SK-N-SH treated with all-trans-retinoic acid at 6 μM for 48 hours (cell line): ENCODE measurements at regions not wholly inside any gene's neighbourhood (a gene's known extent, or its start where the extent isn't known, plus 50 kb on each side); places are given as distances from the start of the nearest gene placed in this dataset.

ENCODE experiments used
- ARNTL ChIP-seq: fragments of 450-650 bp; formaldehyde crosslinking; IDR thresholded peaks from 2 replicates; pipeline ENCODE4 v1.5.0; 2020; ENCODE audit warnings: low read depth, mild to moderate bottlenecking, moderate library complexity, borderline replicate concordance
- GLIS3 ChIP-seq: fragments of 250-450 bp; sonication (Bioruptor Pico); IDR thresholded peaks from 2 replicates; pipeline ENCODE4 v1.5.0; 2020; ENCODE audit warnings: mild to moderate bottlenecking, moderate library complexity
- PATZ1 ChIP-seq: fragments of 250-450 bp; sonication (Bioruptor Pico); IDR thresholded peaks from 2 replicates; pipeline ENCODE4 v1.8.0; 2020; ENCODE audit warnings: mild to moderate bottlenecking, moderate library complexity, borderline replicate concordance
- TOX ChIP-seq: fragments of 250-450 bp; sonication (Bioruptor Pico); IDR thresholded peaks from 2 replicates; pipeline ENCODE4 v1.8.0; 2021; ENCODE audit warnings: mild to moderate bottlenecking, moderate library complexity, borderline replicate concordance
- ZNF8 ChIP-seq: fragments of 450-650 bp; formaldehyde crosslinking; IDR thresholded peaks from 2 replicates; pipeline ENCODE4 v1.5.0; 2020; ENCODE audit warnings: mild to moderate bottlenecking, moderate library complexity

- no peak for TF ChIP-seq TOX (CRISPR knock-in tag)
- TF ChIP-seq ARNTL (CRISPR knock-in tag) = no peak
- no peak for TF ChIP-seq ZNF8 (CRISPR knock-in tag)
- no peak for TF ChIP-seq GLIS3 (CRISPR knock-in tag)
- TF ChIP-seq PATZ1 (CRISPR knock-in tag) = no peak
Observed at GRCh38 chr4:178414881-178415446, 972.7 kb upstream of the AGA start.
